HG03103 (cell line): ENCODE measurements at regions not wholly inside any gene's neighbourhood (a gene's known extent, or its start where the extent isn't known, plus 50 kb on each side); places are given as distances from the start of the nearest gene placed in this dataset.

Source experiments
- ATAC-seq: cut with Tn5 transposase; IDR thresholded peaks from one replicate; pipeline ENCODE4 v1.9.1; 2021; ENCODE audit warnings: low read depth; ENCODE audit not compliant: unreplicated experiment

- ATAC-seq = no peak
Measured at GRCh38 chr1:56418151-56418631, 161.2 kb downstream of the PLPP3 start.

- no peak for ATAC-seq
Measured at GRCh38 chr1:56417646-56418045, 161.7 kb downstream of the PLPP3 start.

GRCh38 chr1:56416495-56416894, 162.9 kb downstream of the PLPP3 start:
- no peak for ATAC-seq

GRCh38 chr1:56415720-56416119, 163.6 kb downstream of the PLPP3 start:
- no peak for ATAC-seq

DNA sequence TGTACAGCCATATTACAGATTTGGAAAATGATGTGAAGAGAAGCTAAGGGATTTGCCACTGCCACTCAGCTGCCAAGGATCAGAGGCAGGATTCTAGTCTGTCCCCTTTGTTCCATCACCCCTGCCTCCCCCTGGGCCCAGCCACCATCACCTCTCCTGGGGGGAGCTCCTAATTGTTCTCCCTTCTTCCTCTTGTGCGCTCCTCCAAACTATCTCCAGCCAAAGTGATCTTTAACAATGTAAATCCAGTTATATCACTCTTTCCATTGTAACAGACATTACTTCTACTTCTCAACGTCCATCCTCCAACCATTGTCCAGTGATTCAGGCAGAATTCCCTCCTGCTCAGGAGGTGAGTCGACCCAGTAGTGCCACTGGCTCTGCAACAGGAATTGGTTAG, 164.1 kb downstream of the PLPP3 start:
- no peak for ATAC-seq

DNA sequence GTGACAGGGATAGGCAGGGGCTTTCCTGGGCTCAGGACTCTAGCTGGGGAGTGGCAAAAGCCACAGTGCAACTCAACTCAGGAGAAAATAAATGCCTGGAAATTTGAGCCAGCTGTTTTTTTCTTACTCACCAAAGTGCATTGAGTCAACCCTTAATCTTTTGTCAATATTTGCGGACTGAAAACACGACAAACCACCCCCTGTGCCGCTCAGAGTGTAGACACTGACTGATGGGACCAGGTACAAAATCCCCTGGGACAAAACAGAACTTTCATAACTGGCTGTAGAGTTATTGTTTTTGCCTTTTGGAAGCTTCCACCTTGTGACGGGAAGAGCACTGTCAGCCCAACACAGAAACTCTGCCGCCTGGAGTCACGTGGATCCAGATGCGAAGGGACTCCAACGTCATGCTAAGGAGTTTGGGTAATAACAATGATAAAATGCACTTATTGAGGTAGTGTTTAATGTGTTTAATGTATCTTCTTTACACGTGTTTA, 164.6 kb downstream of the PLPP3 start:
- ATAC-seq = no peak

GRCh38 chr1:56413671-56414199, 165.6 kb downstream of the PLPP3 start:
- no peak for ATAC-seq

GRCh38 chr1:56411484-56412180, 167.7 kb downstream of the PLPP3 start:
- ATAC-seq = no peak

GRCh38 chr1:56411021-56411420, 168.3 kb downstream of the PLPP3 start:
- ATAC-seq = no peak

DNA sequence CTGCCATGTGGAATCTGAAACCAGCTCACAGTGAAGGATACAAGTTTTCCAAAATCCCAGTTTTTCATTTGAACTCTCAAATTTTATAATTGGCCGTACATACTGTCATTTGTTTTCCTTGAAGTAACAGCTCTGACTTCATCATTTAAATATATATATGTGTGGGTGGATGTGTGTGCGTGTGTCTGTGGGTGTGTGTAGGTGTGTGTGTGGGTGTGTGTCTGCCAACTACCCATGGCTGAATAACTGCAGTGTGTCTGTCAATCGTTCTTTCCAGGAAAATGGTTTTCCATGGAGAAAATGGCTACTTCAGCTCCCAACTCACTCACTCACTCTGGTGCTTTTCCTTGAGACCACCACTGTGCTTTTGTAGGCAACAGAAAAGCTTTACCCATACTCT, 169.0 kb downstream of the PLPP3 start:
- ATAC-seq = no peak

DNA sequence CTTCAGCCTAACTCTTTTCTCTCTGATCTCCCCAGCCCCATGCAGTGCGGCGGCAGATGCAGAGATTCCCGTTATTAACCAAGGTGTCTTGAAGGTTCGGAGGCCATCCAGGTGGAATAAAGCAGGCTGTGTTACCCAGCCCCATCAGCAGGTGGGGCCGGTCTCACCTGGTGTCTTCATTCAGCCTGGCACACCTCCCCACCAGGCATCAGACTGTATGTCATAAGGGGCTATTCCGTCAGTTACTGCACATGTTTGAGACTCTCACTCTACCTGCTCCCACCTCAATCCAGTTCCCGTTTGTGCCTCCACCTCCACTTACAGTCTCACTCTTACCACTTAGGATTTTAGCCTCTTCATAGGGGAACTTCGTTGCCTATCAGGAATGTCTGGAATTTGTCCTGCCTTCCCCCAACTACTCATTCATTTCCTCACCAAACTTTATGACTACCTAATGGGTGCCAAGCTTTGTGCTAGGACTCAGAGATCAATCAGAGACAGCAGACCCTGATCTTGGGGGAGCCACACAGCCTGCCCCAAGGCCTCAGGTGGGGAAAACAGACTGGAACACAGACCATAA, 170.2 kb downstream of the PLPP3 start:
- no peak for ATAC-seq

- ATAC-seq = no peak
Measured at GRCh38 chr1:56406821-56407220, 172.5 kb downstream of the PLPP3 start.

GRCh38 chr1:56404561-56405030, 174.8 kb downstream of the PLPP3 start:
- no peak for ATAC-seq

GRCh38 chr1:56404066-56404465, 175.3 kb downstream of the PLPP3 start:
- no peak for ATAC-seq

- ATAC-seq = no peak
Measured at GRCh38 chr1:56403321-56403720, 176.0 kb downstream of the PLPP3 start.

DNA sequence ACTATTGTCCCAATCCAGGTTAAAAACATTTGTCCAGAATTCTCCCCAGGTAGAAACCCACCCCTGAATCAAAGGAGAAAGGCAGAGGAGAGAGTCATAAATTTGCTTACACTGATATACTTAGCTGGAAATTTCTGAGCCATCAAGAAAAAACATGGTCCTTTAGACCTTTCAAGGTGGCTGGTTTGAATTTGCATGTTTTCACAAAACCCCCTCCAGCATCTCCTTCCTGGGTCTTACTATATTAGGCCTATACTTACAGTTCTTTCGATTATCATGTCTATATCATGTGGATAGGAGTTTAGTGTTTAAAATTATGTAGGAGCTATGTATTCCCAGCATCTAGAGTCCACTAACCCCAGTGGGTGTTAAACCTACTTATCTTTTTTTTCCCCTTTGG, 178.2 kb downstream of the PLPP3 start:
- ATAC-seq = no peak

DNA sequence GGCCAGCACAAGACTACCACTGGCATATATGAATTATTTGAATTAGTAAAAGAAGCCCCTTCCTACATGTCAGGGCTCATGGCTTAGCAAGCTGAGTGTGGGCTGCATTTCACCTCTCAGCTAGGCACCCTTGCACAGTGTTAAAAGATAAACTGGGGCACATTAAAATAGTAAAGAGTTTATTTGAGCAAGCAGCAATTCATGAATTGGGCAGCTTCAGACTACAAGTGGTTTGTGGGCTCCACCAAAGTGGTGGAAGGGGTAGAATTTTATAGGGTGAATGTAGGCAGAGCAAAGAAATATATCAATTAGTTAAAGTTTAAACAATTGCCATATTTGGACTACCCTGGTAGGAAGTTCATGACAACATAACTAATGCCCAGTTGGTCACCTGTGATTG, 178.8 kb downstream of the PLPP3 start:
- ATAC-seq = no peak

DNA sequence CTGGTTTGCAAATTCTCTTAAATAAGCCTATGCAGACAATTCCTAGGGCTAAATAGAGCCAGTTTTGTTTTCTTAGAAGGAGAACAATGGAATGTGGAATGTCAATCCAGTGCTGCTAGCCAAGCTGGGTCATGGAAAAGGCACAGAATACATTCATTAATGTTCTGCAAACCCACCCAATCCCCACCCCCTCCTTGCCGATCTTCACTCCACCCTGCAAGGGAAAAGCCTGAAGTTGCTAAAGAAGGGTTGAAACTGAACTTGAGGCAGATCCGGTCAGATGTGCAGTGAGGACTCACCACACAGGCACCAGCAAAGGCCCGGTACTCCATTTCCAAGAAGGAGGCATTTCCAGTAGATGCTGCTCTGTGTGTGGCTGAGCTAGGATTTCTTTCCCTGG, 179.6 kb downstream of the PLPP3 start:
- ATAC-seq = no peak

DNA sequence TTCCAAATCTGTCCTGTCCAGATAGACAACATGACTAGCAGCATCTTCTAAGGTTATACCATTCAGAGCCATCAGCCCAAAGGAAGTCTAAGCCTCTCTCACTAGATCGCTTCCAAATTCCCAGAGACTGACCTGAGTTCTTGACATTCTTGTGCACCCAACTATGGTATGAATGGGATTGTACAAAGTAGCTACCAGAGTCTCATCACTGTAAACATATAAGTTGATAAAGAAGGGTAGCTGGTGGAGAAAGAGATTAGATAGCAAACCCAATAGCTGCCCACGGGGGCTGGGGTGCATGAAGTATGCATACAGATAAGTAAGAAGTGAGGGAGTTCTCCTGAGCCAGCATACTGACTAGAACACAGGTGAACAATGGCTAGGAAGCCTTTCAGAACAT, 180.0 kb downstream of the PLPP3 start:
- ATAC-seq = no peak

- no peak for ATAC-seq
Measured at GRCh38 chr1:56397811-56398231, 181.5 kb downstream of the PLPP3 start.

GRCh38 chr1:56397409-56397808, 182.0 kb downstream of the PLPP3 start:
- ATAC-seq = no peak

DNA sequence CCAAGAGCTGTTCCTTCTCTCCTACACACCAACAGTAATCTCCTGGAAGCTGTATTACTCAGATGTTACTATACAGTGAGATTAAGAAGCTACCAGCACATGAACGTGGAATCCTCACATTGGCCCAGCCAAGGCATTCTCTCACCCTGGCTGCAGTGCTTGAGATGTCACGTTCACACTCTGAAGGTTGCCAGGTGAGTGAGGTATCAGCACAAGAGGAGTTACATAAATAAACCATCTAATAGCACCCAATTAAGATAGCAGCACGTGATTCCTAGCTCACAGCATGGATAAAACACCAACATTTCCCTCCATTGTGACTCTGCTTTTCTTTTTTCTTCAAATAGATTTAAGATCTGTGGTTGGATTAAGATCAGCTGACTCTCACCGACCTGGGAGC, 182.8 kb downstream of the PLPP3 start:
- no peak for ATAC-seq
